HepG2 (cell line): ENCODE measurements at regions not wholly inside any gene's neighbourhood (a gene's known extent, or its start where the extent isn't known, plus 50 kb on each side); places are given as distances from the start of the nearest gene placed in this dataset.

Source experiments
- ATAC-seq: fragments of 200-7000 bp; cut with Tn5 transposase; 3 replicates; pipeline ENCODE4 v1.9.1; 2020; ENCODE audit warnings: mild to moderate bottlenecking, moderate library complexity
- BruUV-seq: library from RNA; stranded (reverse); fragments of 400-500 nt; replicated peaks from 2 replicates; lab custom pipeline; 2021; lab: Mats Ljungman, UMichigan
- CTCF ChIA-PET: fragments of 300-600 bp; formaldehyde crosslinking; extraction: SDS; loops from one replicate; lab custom pipeline; 2021; ENCODE audit warnings: low total read pairs, inconsistent platforms, low intra/inter-chr PET ratio; lab: Yijun Ruan, JAX
- POLR2A ChIA-PET: fragments of 350-600 bp; sonication (Branson Sonifier 250); formaldehyde crosslinking; loops from one replicate; lab custom pipeline; 2020; ENCODE audit warnings: antibody characterized with exemption, inconsistent platforms; lab: Yijun Ruan, JAX
- DNase-seq: peaks from one replicate; pipeline ENCODE4 v3.0.0-alpha.2; 2015; ENCODE audit warnings: low spot score
- FAIRE-seq: peaks from 3 replicates; lab custom pipeline; 2011; peaks lifted over from hg19 to GRCh38; lab: Jason Lieb, UNC
- H2AFZ ChIP-seq: one replicate; pipeline ENCODE4 v1.6.1; 2011; ENCODE audit warnings: low read length, inconsistent platforms
- H3K27ac ChIP-seq: fragments of 300-600 bp; 3 replicates; pipeline ENCODE4 v1.8.0; 2011; ENCODE audit warnings: mixed run types, mild to moderate bottlenecking, mixed read lengths, low read length, inconsistent platforms; ENCODE audit not compliant: insufficient read depth; ENCODE audit errors: extremely low read length
- H3K27me3 ChIP-seq, 2 experiments: fragments of 200-600 bp in 1 of 2; 2 replicates in 1 of 2; 3 replicates in 1 of 2; pipeline versions ENCODE4 v1.6.0 to v1.8.0; 2011; ENCODE audit warnings: low read length in 2 of 2, mild to moderate bottlenecking in 2 of 2, moderate library complexity in 2 of 2, inconsistent platforms in 1 of 2; ENCODE audit not compliant: insufficient read depth in 2 of 2, control insufficient read depth in 1 of 2
- H3K36me3 ChIP-seq, 2 experiments: fragments of 200-600 bp in 1 of 2; replicated peaks in 1 of 2; 2 replicates in 1 of 2; 3 replicates in 1 of 2; pipeline versions ENCODE4 v1.5.1 to v1.8.0; 2011; ENCODE audit warnings: low read length in 2 of 2, inconsistent platforms in 1 of 2; ENCODE audit not compliant: insufficient read depth in 2 of 2, control insufficient read depth in 1 of 2
- H3K4me1 ChIP-seq: 2 replicates; pipeline ENCODE4 v1.5.1; 2012; ENCODE audit warnings: low read length, inconsistent platforms; ENCODE audit not compliant: insufficient read depth
- H3K4me2 ChIP-seq: 2 replicates; pipeline ENCODE4 v1.6.0; 2011; ENCODE audit warnings: low read depth, low read length, inconsistent platforms
- H3K4me3 ChIP-seq, 3 experiments: fragments of 200-600 bp in 1 of 3; sonication (generic), shearing (Covaris generic) in 1 of 3; replicated peaks in 1 of 3; 2 replicates each; pipeline ENCODE4 v1.5.1; 2011 to 2016; ENCODE audit warnings: low read length in 3 of 3, inconsistent platforms in 2 of 3, low read depth in 2 of 3, mild to moderate bottlenecking in 2 of 3, control low read depth in 1 of 3, mixed read lengths in 1 of 3; ENCODE audit not compliant: insufficient read depth in 1 of 3
- H3K79me2 ChIP-seq: one replicate; pipeline ENCODE4 v1.6.1; 2011; ENCODE audit warnings: low read length, inconsistent platforms; ENCODE audit not compliant: insufficient read depth
- H3K9ac ChIP-seq: 2 replicates; pipeline ENCODE4 v1.6.0; 2011; ENCODE audit warnings: mild to moderate bottlenecking, low read depth, low read length, inconsistent platforms; ENCODE audit not compliant: insufficient read depth
- H3K9me3 ChIP-seq: 2 replicates; pipeline ENCODE4 v1.5.1; 2012; ENCODE audit warnings: mild to moderate bottlenecking, low read length
- H4K20me1 ChIP-seq: 2 replicates; pipeline ENCODE4 v1.6.0; 2011; ENCODE audit warnings: inconsistent platforms, mild to moderate bottlenecking, low read length, moderate library complexity; ENCODE audit not compliant: insufficient read depth
- BRCA1 ChIP-seq: sonication (generic); formaldehyde crosslinking; IDR thresholded peaks from 2 replicates; pipeline ENCODE4 v1.4.0; 2020; ENCODE audit warnings: missing genetic modification reagents
- FOSL1 ChIP-seq: sonication (generic); formaldehyde crosslinking; IDR thresholded peaks from 2 replicates; pipeline ENCODE4 v1.9.0; 2021; ENCODE audit warnings: missing genetic modification reagents, borderline replicate concordance
- MNT ChIP-seq: fragments of 450-650 bp; IDR thresholded peaks from 2 replicates; pipeline ENCODE4 v1.6.1; 2016
- PRDM4 ChIP-seq: sonication (generic); formaldehyde crosslinking; IDR thresholded peaks from 2 replicates; pipeline ENCODE4 v1.9.0; 2021; ENCODE audit warnings: missing genetic modification reagents, borderline replicate concordance
- SATB2 ChIP-seq: sonication (generic); formaldehyde crosslinking; IDR thresholded peaks from 2 replicates; pipeline ENCODE4 v1.5.0; 2020; ENCODE audit warnings: missing genetic modification reagents
- SP1 ChIP-seq, 2 experiments: fragments of 450-650 bp in 1 of 2; sonication (generic) in 1 of 2; formaldehyde crosslinking in 1 of 2; IDR thresholded peaks; 2 replicates each; pipeline versions ENCODE4 v1.4.0 to v1.6.1; 2016 to 2020; ENCODE audit warnings: missing genetic modification reagents in 1 of 2
- TBX2 ChIP-seq: sonication (generic); formaldehyde crosslinking; IDR thresholded peaks from 2 replicates; pipeline ENCODE4 v1.5.0; 2020; ENCODE audit warnings: missing genetic modification reagents, mild to moderate bottlenecking, borderline replicate concordance
- TEAD2 ChIP-seq: sonication (generic); formaldehyde crosslinking; IDR thresholded peaks from 2 replicates; pipeline ENCODE4 v1.9.0; 2021; ENCODE audit warnings: missing genetic modification reagents
- TOE1 ChIP-seq: sonication (generic); formaldehyde crosslinking; IDR thresholded peaks from 2 replicates; pipeline ENCODE4 v1.4.0; 2020; ENCODE audit warnings: mild to moderate bottlenecking, missing genetic modification reagents
- ZFP41 ChIP-seq: sonication (generic); formaldehyde crosslinking; IDR thresholded peaks from 2 replicates; pipeline ENCODE4 v1.4.0; 2020; ENCODE audit warnings: mild to moderate bottlenecking, missing genetic modification reagents, borderline replicate concordance
- ZFP82 ChIP-seq: sonication (generic); formaldehyde crosslinking; IDR thresholded peaks from 2 replicates; pipeline ENCODE4 v1.5.1; 2020; ENCODE audit warnings: mild to moderate bottlenecking, missing genetic modification reagents, borderline replicate concordance
- ZNF605 ChIP-seq: sonication (generic); formaldehyde crosslinking; IDR thresholded peaks from 2 replicates; pipeline ENCODE4 v1.8.0; 2022; ENCODE audit warnings: mild to moderate bottlenecking, missing genetic modification reagents
- ZNF607 ChIP-seq: sonication (generic); formaldehyde crosslinking; IDR thresholded peaks from 2 replicates; pipeline ENCODE4 v1.5.1; 2020; ENCODE audit warnings: missing genetic modification reagents, mild to moderate bottlenecking, borderline replicate concordance
- ZNF709 ChIP-seq: sonication (generic); formaldehyde crosslinking; IDR thresholded peaks from 2 replicates; pipeline ENCODE4 v1.5.0; 2020; ENCODE audit warnings: mild to moderate bottlenecking, missing genetic modification reagents
- WGBS: methylation state at CpG from one replicate; pipeline ENCODE4 v1.1.6; 2017; ENCODE audit warnings: low lambda C conversion rate; 5-methylcytosine and 5-hydroxymethylcytosine counted together
- in situ Hi-C: cut with HindIII; loops from 2 replicates; pipeline ENCODE4 v1.10.0; 2017; ENCODE audit warnings: low pct_unique_long_range_greater_than_20kb; ENCODE audit not compliant: extremely low pct_ligation_motif_present
- intact Hi-C: fragments of 100-400 bp; cut with micrococcal nuclease; formaldehyde crosslinking; loops from one replicate; pipeline ENCODE4 v1.10.0; 2022; ENCODE audit not compliant: unreplicated experiment

- intact Hi-C loops: no loop called here
- 27% methylated on average over 9 of the region's 9 CpGs for WGBS
- TF ChIP-seq MNT (peak; percentile 64), TOE1 (CRISPR knock-in tag) (no peak)
- no peak overlapping the region for H2AFZ ChIP-seq
- no peak overlapping the region for H3K27ac ChIP-seq
- no peak for ATAC-seq
- BruUV-seq: no TSS peak
- CTCF ChIA-PET: no interaction called here
- no peak for DNase-seq
- POLR2A ChIA-PET: no interaction called here
- H3K27me3 ChIP-seq: no peaks in the 10 kb centered on the region; a peak in 1 of 5 replicates
- no peak overlapping the region for H3K9ac ChIP-seq
- in situ Hi-C loops: no loop called here
- H3K4me1 ChIP-seq: no peaks in the 10 kb centered on the region
- H3K4me2 ChIP-seq: no peak overlapping the region
- H3K79me2 ChIP-seq: no peaks in the 10 kb centered on the region
- H3K4me3 ChIP-seq: no peak overlapping the region
- no peaks in the 10 kb centered on the region for H3K36me3 ChIP-seq
- no peaks in the 10 kb centered on the region for H3K9me3 ChIP-seq
- no peaks in the 10 kb centered on the region for H4K20me1 ChIP-seq
- no peak for FAIRE-seq
Measured at GRCh38 chr4:42816189-42816879, 76.2 kb upstream of the GRXCR1 start.

GRCh38 chr4:42809419-42810084 lies 83.0 kb upstream of the GRXCR1 start:
- Histone ChIP-seq H3K9me3 (no peaks in the 10 kb centered on the region), H3K79me2 (no peaks in the 10 kb centered on the region), H3K27me3 (no peaks in the 10 kb centered on the region), H3K4me3 (no peak overlapping the region), H3K4me1 (no peaks in the 10 kb centered on the region), H3K27ac (no peak overlapping the region), H4K20me1 (no peaks in the 10 kb centered on the region), H3K36me3 (no peaks in the 10 kb centered on the region), H3K4me2 (no peak overlapping the region), H3K9ac (no peak overlapping the region), H2AFZ (no peak overlapping the region)
- FAIRE-seq (no peak), ATAC-seq (no peak), DNase-seq (no peak)
- ChIA-PET POLR2A (no interaction called here), CTCF (no interaction called here)
- in situ Hi-C loops (no loop called here), intact Hi-C loops (loop anchor here (1.0 kb wide), 1 partner anchor 35 kb away; no protein-coding TSS in a partner anchor)
- no TSS peak for BruUV-seq
- WGBS: 0% methylated on average over 5 of the region's 7 CpGs
- TF ChIP-seq ZNF605 (CRISPR knock-in tag) (no peak), FOSL1 (no peak), SP1 (IDR thresholded peaks at IDR 0.05) (no peak), SP1 (CRISPR knock-in tag; IDR thresholded peaks at IDR 0.05) (no peak), TEAD2 (CRISPR knock-in tag) (no peak), ZFP41 (CRISPR knock-in tag) (no peak), BRCA1 (CRISPR knock-in tag) (no peak), TBX2 (CRISPR knock-in tag) (no peak), PRDM4 (CRISPR knock-in tag) (no peak), SATB2 (CRISPR knock-in tag) (no peak), ZNF607 (no peak), ZFP82 (CRISPR knock-in tag) (no peak), ZNF709 (CRISPR knock-in tag) (no peak)
